IMR-90 (cell line): ENCODE measurements at regions not wholly inside any gene's neighbourhood (a gene's known extent, or its start where the extent isn't known, plus 50 kb on each side); places are given as distances from the start of the nearest gene placed in this dataset.

Experiments used
- ATAC-seq: fragments of 200-7000 bp; cut with Tn5 transposase; 2 replicates; pipeline ENCODE4 v1.9.1; 2020; ENCODE audit warnings: low read depth, mild to moderate bottlenecking, moderate library complexity
- BruUV-seq: library from RNA; stranded (reverse); fragments of 400-500 nt; replicated peaks from 2 replicates; lab custom pipeline; 2021; lab: Mats Ljungman, UMichigan
- CTCF ChIA-PET: fragments of 300-600 bp; formaldehyde crosslinking; extraction: SDS; loops from one replicate; lab custom pipeline; 2021; ENCODE audit warnings: antibody characterized with exemption; lab: Yijun Ruan, JAX
- POLR2A ChIA-PET: fragments of 300-600 bp; sonication (Branson Sonifier 250); formaldehyde crosslinking; loops from one replicate; lab custom pipeline; 2022; ENCODE audit warnings: antibody characterized with exemption; ENCODE audit not compliant: unreplicated experiment; lab: Charles Lee
- DNase-seq: peaks from one replicate; pipeline ENCODE4 v3.0.0; 2013
- H2AFZ ChIP-seq: replicated peaks from 2 replicates; pipeline ENCODE3; 2013; ENCODE audit warnings: low read length, mild to moderate bottlenecking; ENCODE audit not compliant: poor library complexity
- H2AK5ac ChIP-seq: 2 replicates; pipeline ENCODE4 v1.6.1; 2013; ENCODE audit warnings: low read depth, low read length, inconsistent platforms
- H2AK9ac ChIP-seq: replicated peaks from 2 replicates; pipeline ENCODE3; 2013; ENCODE audit warnings: mild to moderate bottlenecking, low read depth, low read length, moderate library complexity; ENCODE audit not compliant: poor library complexity
- H2BK120ac ChIP-seq: 2 replicates; pipeline ENCODE4 v1.6.1; 2013; ENCODE audit warnings: low read depth, low read length, inconsistent platforms
- H2BK15ac ChIP-seq: 3 replicates; pipeline ENCODE4 v1.6.1; 2013; ENCODE audit warnings: low read depth, low read length, inconsistent platforms
- H2BK20ac ChIP-seq: 2 replicates; pipeline ENCODE4 v1.6.1; 2013; ENCODE audit warnings: low read depth, mild to moderate bottlenecking, inconsistent platforms, low read length, moderate library complexity
- H2BK5ac ChIP-seq: 2 replicates; pipeline ENCODE4 v1.6.1; 2013; ENCODE audit warnings: mild to moderate bottlenecking, low read depth, low read length, inconsistent platforms; ENCODE audit not compliant: poor library complexity, severe bottlenecking
- H3K14ac ChIP-seq: replicated peaks from 2 replicates; pipeline ENCODE4 v1.6.1; 2013; ENCODE audit warnings: low read depth, low read length, inconsistent platforms
- H3K18ac ChIP-seq: 2 replicates; pipeline ENCODE4 v1.6.1; 2013; ENCODE audit warnings: low read depth, low read length, control low read depth
- H3K23ac ChIP-seq: 2 replicates; pipeline ENCODE4 v1.6.1; 2013; ENCODE audit warnings: low read depth, low read length, inconsistent platforms
- H3K27ac ChIP-seq: 2 replicates; pipeline ENCODE4 v1.5.1; 2013; ENCODE audit warnings: mild to moderate bottlenecking, control low read depth, low read length; ENCODE audit not compliant: insufficient read depth
- H3K27me3 ChIP-seq: 2 replicates; pipeline ENCODE4 v1.6.1; 2013; ENCODE audit warnings: low read length; ENCODE audit not compliant: control insufficient read depth, insufficient read depth
- H3K36me3 ChIP-seq: 2 replicates; pipeline ENCODE4 v1.6.1; 2013; ENCODE audit warnings: low read length, mixed read lengths; ENCODE audit not compliant: control insufficient read depth, insufficient read depth
- H3K4ac ChIP-seq: 2 replicates; pipeline ENCODE4 v1.6.1; 2013; ENCODE audit warnings: low read depth, low read length, inconsistent platforms
- H3K4me1 ChIP-seq: 2 replicates; pipeline ENCODE4 v1.6.1; 2013; ENCODE audit warnings: low read length, mixed read lengths; ENCODE audit not compliant: control insufficient read depth, insufficient read depth
- H3K4me2 ChIP-seq: 2 replicates; pipeline ENCODE4 v1.6.1; 2013; ENCODE audit warnings: low read depth, mild to moderate bottlenecking, control low read depth, low read length, moderate library complexity
- H3K4me3 ChIP-seq: 2 replicates; pipeline ENCODE4 v1.5.1; 2013; ENCODE audit warnings: low read depth, mild to moderate bottlenecking, control low read depth, low read length, moderate library complexity; ENCODE audit not compliant: insufficient read depth
- H3K56ac ChIP-seq: 2 replicates; pipeline ENCODE4 v1.6.1; 2013; ENCODE audit warnings: low read length, inconsistent platforms; ENCODE audit not compliant: insufficient read depth; ENCODE audit errors: extremely low read depth
- H3K79me1 ChIP-seq, 2 experiments: 2 replicates each; pipeline ENCODE4 v1.6.1; 2013; ENCODE audit warnings: low read length in 2 of 2, inconsistent platforms in 1 of 2, low read depth in 1 of 2
- H3K9ac ChIP-seq: 2 replicates; pipeline ENCODE4 v1.6.1; 2013; ENCODE audit warnings: low read depth, low read length, control low read depth
- H3K9me1 ChIP-seq: 2 replicates; pipeline ENCODE4 v1.6.1; 2013; ENCODE audit warnings: low read length, inconsistent platforms; ENCODE audit not compliant: insufficient read depth
- H3K9me3 ChIP-seq: 2 replicates; pipeline ENCODE4 v1.6.1; 2013; ENCODE audit warnings: low read length; ENCODE audit not compliant: control insufficient read depth, insufficient read depth
- H4K20me1 ChIP-seq: 2 replicates; pipeline ENCODE4 v1.6.1; 2013; ENCODE audit warnings: low read length, inconsistent platforms; ENCODE audit not compliant: insufficient read depth
- H4K5ac ChIP-seq: 2 replicates; pipeline ENCODE4 v1.6.1; 2013; ENCODE audit warnings: mild to moderate bottlenecking, low read depth, low read length, control low read depth
- H4K8ac ChIP-seq, 2 experiments: 2 replicates each; pipeline ENCODE4 v1.6.1; 2013; ENCODE audit warnings: low read depth in 2 of 2, low read length in 2 of 2, control low read depth in 1 of 2, inconsistent platforms in 1 of 2
- H4K91ac ChIP-seq: 2 replicates; pipeline ENCODE4 v1.6.1; 2013; ENCODE audit warnings: low read depth, low read length, inconsistent platforms; ENCODE audit not compliant: insufficient read depth
- BHLHE40 ChIP-seq: fragments of 150-350 bp; IDR thresholded peaks from 2 replicates; pipeline ENCODE4 v1.6.1; 2016; ENCODE audit warnings: mild to moderate bottlenecking, low read depth, low read length
- CEBPB ChIP-seq: IDR thresholded peaks from 2 replicates; pipeline ENCODE4 v1.6.1; 2012; ENCODE audit warnings: low read depth, low read length, improper control_type of control experiment
- CHD1 ChIP-seq: IDR thresholded peaks from 2 replicates; pipeline ENCODE4 v1.6.1; 2012; ENCODE audit warnings: low read depth, low read length, improper control_type of control experiment
- CTCF ChIP-seq: conservative IDR thresholded peaks from 2 replicates; pipeline ENCODE4 v1.5.1; 2012; ENCODE audit warnings: mild to moderate bottlenecking, low read depth, low read length, improper control_type of control experiment
- MAFK ChIP-seq: IDR thresholded peaks from 2 replicates; pipeline ENCODE4 v1.6.1; 2012; ENCODE audit warnings: low read depth, low read length, improper control_type of control experiment
- MAZ ChIP-seq: IDR thresholded peaks from 2 replicates; pipeline ENCODE4 v1.6.1; 2012; ENCODE audit warnings: low read depth, mild to moderate bottlenecking, low read length, improper control_type of control experiment, moderate library complexity, borderline replicate concordance
- MXI1 ChIP-seq: IDR thresholded peaks from 2 replicates; pipeline ENCODE4 v1.6.1; 2012; ENCODE audit warnings: low read depth, mild to moderate bottlenecking, low read length, moderate library complexity, borderline replicate concordance
- NFE2L2 ChIP-seq: fragments of 150-350 bp; IDR thresholded peaks from 2 replicates; pipeline ENCODE4 v1.6.1; 2016; ENCODE audit warnings: low read depth, mild to moderate bottlenecking, low read length
- POLR2A ChIP-seq: IDR thresholded peaks from 2 replicates; pipeline ENCODE4 v1.6.1; 2012; ENCODE audit warnings: mild to moderate bottlenecking, low read depth, low read length
- RAD21 ChIP-seq: IDR thresholded peaks from 2 replicates; pipeline ENCODE4 v1.6.1; 2012; ENCODE audit warnings: low read length, improper control_type of control experiment
- RCOR1 ChIP-seq: IDR thresholded peaks from 2 replicates; pipeline ENCODE4 v1.6.1; 2012; ENCODE audit warnings: mild to moderate bottlenecking, low read length, improper control_type of control experiment; ENCODE audit not compliant: insufficient replicate concordance
- RFX5 ChIP-seq: IDR thresholded peaks from 2 replicates; pipeline ENCODE4 v1.8.0; 2012; ENCODE audit warnings: low read depth, mild to moderate bottlenecking, low read length, moderate library complexity
- SMC3 ChIP-seq: fragments of 150-350 bp; IDR thresholded peaks from 2 replicates; pipeline ENCODE4 v1.6.1; 2016; ENCODE audit warnings: low read depth, mild to moderate bottlenecking, antibody characterized with exemption, low read length, moderate library complexity
- WGBS, 2 experiments: methylation state at CpG; one replicate each; pipeline versions ENCODE4 v1.1.5 to v1.1.7; 2013; ENCODE audit warnings: missing lambda C conversion rate in 2 of 2; ENCODE audit not compliant: insufficient read length in 1 of 2; ENCODE audit errors: extremely low coverage in 2 of 2; 5-methylcytosine and 5-hydroxymethylcytosine counted together
- dilution Hi-C: fragments of 300-500 bp; cut with HindIII; formaldehyde crosslinking; loops from one replicate; pipeline ENCODE4 v1.14.3; 2018; ENCODE audit warnings: low sequenced_read_pairs; ENCODE audit not compliant: unreplicated experiment
- in situ Hi-C: fragments of 300-500 bp; cut with MboI; formaldehyde crosslinking; loops from 3 replicates; pipeline ENCODE4 v1.14.3; 2019; ENCODE audit warnings: low sequenced_read_pairs, inconsistent platforms, mixed read lengths
- intact Hi-C: fragments of 100-400 bp; cut with micrococcal nuclease; formaldehyde crosslinking; loops from 2 replicates; pipeline ENCODE4 v1.10.0; 2022
- TF ChIP-seq, protein P1 (sequence below): fragments of 150-350 bp; IDR thresholded peaks from 2 replicates; pipeline ENCODE4 v1.6.1; 2017; ENCODE audit warnings: mild to moderate bottlenecking, antibody characterized with exemption, low read length, low read depth
- TF ChIP-seq, protein P2 (sequence below): fragments of 150-350 bp; IDR thresholded peaks from 2 replicates; pipeline ENCODE4 v1.6.1; 2016; ENCODE audit warnings: low read depth, mild to moderate bottlenecking, low read length, moderate library complexity, borderline replicate concordance

DNA sequence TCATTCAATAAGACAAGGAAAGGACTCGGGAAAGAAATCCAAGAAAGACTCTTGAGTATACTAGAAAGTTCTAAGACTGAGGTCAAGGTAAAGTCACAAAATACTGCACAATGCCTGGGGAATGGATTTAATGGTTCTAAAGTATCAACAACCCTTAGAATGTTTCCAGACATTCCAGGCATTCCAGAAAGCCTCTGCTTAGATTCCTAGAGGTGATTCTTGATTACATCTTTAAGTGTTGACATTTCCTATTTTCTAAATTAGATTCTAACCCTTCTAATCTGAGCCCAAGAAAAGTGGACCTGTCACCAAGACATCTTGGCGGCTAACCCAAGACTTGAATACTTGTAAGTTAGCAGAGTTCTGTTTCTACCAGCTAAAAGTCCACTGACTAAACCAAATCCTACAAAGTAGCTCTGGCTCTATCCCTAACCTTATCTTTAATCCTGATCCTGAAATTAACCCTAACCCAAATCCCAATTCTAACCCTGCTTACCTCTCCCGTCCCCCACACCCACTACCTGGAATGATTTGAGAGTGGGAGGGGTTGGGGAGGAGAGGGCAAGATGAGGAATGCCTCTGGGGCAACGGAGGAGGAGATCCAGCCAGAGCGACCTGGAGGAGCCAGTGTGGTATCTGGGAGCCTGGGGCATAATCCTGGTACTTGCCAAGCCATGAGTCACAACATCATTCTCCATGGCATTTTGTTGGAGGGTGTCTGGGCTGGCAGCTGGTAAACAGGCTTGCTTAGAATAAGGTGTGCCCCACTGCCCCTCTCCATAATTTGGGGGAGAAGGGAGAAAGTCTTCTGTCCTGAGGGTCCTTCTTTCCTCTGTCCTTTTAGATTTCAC lies 93.4 kb upstream of the HOXC13 start:
- H4K20me1 ChIP-seq: no peaks in the 10 kb centered on the region
- intact Hi-C loops: no loop called here

More for the DNA sequence above, 93.4 kb upstream of the HOXC13 start:
- H3K79me1 ChIP-seq: no peaks in the 10 kb centered on the region
- H3K4ac ChIP-seq: peak overlapping the region; percentile 21; the same call in 1 of the 2 replicates
- no peak overlapping the region for H2AK9ac ChIP-seq
- H2BK20ac ChIP-seq: peak overlapping the region; percentile 84; the same call in 1 of the 2 replicates
- no peak overlapping the region for H4K8ac ChIP-seq
- DNase-seq (peak; percentile 3), ATAC-seq (peak; percentile 40; the same call in 1 of the 2 replicates)
- H3K56ac ChIP-seq: no peak overlapping the region
- in situ Hi-C loops: no loop called here
- no peak overlapping the region for H3K4me2 ChIP-seq
- H3K18ac ChIP-seq: no peak overlapping the region
- peaks cover 3% of the 10 kb centered on the region; the same call in 1 of the 2 replicates for H3K4me1 ChIP-seq
- H3K14ac ChIP-seq: no peak overlapping the region
- H2BK15ac ChIP-seq: no peak overlapping the region
- H3K23ac ChIP-seq: no peak overlapping the region
- no peak overlapping the region for H3K9ac ChIP-seq
- 0 out of 2 replicates have a peak, but pooled peaks cover 3% of the 10 kb centered on the region for H3K9me1 ChIP-seq
- H2BK120ac ChIP-seq: no peak overlapping the region
- no TSS peak for BruUV-seq
- no peak overlapping the region for H3K4me3 ChIP-seq
- TF ChIP-seq RAD21: no peak
- no peak for TF ChIP-seq SMC3
- TF ChIP-seq POLR2A: no peak
- no peak for TF ChIP-seq RFX5
- TF ChIP-seq RCOR1: no peak
- no peak for TF ChIP-seq MAFK
- no peak for TF ChIP-seq CEBPB
- TF ChIP-seq MXI1: no peak
- TF ChIP-seq, protein P1, sequence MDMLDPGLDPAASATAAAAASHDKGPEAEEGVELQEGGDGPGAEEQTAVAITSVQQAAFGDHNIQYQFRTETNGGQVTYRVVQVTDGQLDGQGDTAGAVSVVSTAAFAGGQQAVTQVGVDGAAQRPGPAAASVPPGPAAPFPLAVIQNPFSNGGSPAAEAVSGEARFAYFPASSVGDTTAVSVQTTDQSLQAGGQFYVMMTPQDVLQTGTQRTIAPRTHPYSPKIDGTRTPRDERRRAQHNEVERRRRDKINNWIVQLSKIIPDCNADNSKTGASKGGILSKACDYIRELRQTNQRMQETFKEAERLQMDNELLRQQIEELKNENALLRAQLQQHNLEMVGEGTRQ: no peak
- TF ChIP-seq, protein P2, sequence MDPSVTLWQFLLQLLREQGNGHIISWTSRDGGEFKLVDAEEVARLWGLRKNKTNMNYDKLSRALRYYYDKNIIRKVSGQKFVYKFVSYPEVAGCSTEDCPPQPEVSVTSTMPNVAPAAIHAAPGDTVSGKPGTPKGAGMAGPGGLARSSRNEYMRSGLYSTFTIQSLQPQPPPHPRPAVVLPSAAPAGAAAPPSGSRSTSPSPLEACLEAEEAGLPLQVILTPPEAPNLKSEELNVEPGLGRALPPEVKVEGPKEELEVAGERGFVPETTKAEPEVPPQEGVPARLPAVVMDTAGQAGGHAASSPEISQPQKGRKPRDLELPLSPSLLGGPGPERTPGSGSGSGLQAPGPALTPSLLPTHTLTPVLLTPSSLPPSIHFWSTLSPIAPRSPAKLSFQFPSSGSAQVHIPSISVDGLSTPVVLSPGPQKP: no peak
- TF ChIP-seq CHD1: no peak
- no peak for TF ChIP-seq NFE2L2
- TF ChIP-seq CTCF: no peak
- TF ChIP-seq BHLHE40: no peak
- no peak for TF ChIP-seq MAZ
- ChIA-PET POLR2A (no interaction called here), CTCF (no interaction called here)
- no peak overlapping the region for H2AFZ ChIP-seq
- WGBS, 2 experiments: no CpG with 5 or more reads among the region's 5 CpGs
- no peaks in the 10 kb centered on the region for H3K36me3 ChIP-seq
- H4K5ac ChIP-seq: no peak overlapping the region
- H3K27ac ChIP-seq: no peak overlapping the region
- dilution Hi-C loops: no loop called here
- no peak overlapping the region for H2BK5ac ChIP-seq
- peak overlapping the region; percentile 20; the same call in 1 of the 2 replicates for H2AK5ac ChIP-seq
- peaks cover 40% of the 10 kb centered on the region for H3K27me3 ChIP-seq
- no peak overlapping the region for H4K91ac ChIP-seq
- H3K9me3 ChIP-seq: no peaks in the 10 kb centered on the region
